Transverse colon (tissue), 4 donors: ENCODE measurements at regions not wholly inside any gene's neighbourhood (a gene's known extent, or its start where the extent isn't known, plus 50 kb on each side); places are given as distances from the start of the nearest gene placed in this dataset.

ENCODE experiments used
- DNase-seq: peaks from one replicate; pipeline ENCODE4 v3.0.0-alpha.2; 2019
- H3K27ac ChIP-seq, 4 donors: fragments of 200-600 bp; sonication (generic); 2 replicates each; pipeline ENCODE4 v1.5.1; 2016 to 2018; ENCODE audit warnings: inconsistent platforms in 4 of 4
- H3K27me3 ChIP-seq: fragments of 200-600 bp; sonication (generic); 2 replicates; pipeline ENCODE4 v1.5.1; 2017; ENCODE audit warnings: inconsistent platforms
- H3K36me3 ChIP-seq, 4 donors: fragments of 200-600 bp; sonication (generic); 2 replicates each; pipeline ENCODE4 v1.5.1; 2017 to 2019; ENCODE audit warnings: inconsistent platforms in 4 of 4
- H3K4me1 ChIP-seq, 4 donors: fragments of 200-600 bp; sonication (generic); 2 replicates each; pipeline ENCODE4 v1.5.1; 2017 to 2020; ENCODE audit warnings: inconsistent platforms in 4 of 4
- H3K4me3 ChIP-seq, 4 donors: fragments of 200-600 bp; sonication (generic); 1 replicate in 1 of 4; 2 replicates in 3 of 4; pipeline versions ENCODE4 v1.5.1 to v1.6.1; 2017 to 2019; ENCODE audit warnings: inconsistent platforms in 4 of 4
- H3K9me3 ChIP-seq, 2 donors: fragments of 200-600 bp; sonication (generic); 2 replicates each; pipeline ENCODE4 v1.5.1; 2017 to 2019; ENCODE audit warnings: inconsistent platforms in 2 of 2
- EP300 ChIP-seq: sonication (generic); formaldehyde crosslinking; IDR thresholded peaks from one replicate; pipeline ENCODE4 v1.6.1; 2017; ENCODE audit warnings: antibody characterized with exemption, low read depth
- POLR2A ChIP-seq: fragments of 450-650 bp; IDR thresholded peaks from one replicate; pipeline ENCODE4 v1.6.1; 2016; ENCODE audit warnings: antibody characterized with exemption, mild to moderate bottlenecking, moderate library complexity
- POLR2AphosphoS5 ChIP-seq, 3 donors: sonication (generic); formaldehyde crosslinking; IDR thresholded peaks; one replicate each; pipeline ENCODE4 v1.6.1; 2016; ENCODE audit warnings: antibody characterized with exemption in 3 of 3
- WGBS, 2 donors: methylation state at CpG; one replicate each; pipeline ENCODE4 v1.1.5; 2018; ENCODE audit warnings: low coverage in 1 of 2; 5-methylcytosine and 5-hydroxymethylcytosine counted together
- in situ Hi-C, 4 donors: fragments of 200-750 bp; cut with MboI; loops; one replicate each; pipeline versions ENCODE4 v1.15.0 to v1.15.1; 2017; ENCODE audit warnings: low sequenced_read_pairs in 3 of 4, low pct_ligation_motif_present in 1 of 4, low pct_unique_long_range_greater_than_20kb in 1 of 4
- intact Hi-C: fragments of 100-400 bp; cut with DNase I; formaldehyde crosslinking; loops from one replicate; pipeline ENCODE4 v1.15.1; 2023; ENCODE audit warnings: low total_unique reads
- TF ChIP-seq, protein P1 (sequence below), 5 experiments: fragments of 200-600 bp in 3 of 5; fragments of 450-650 bp in 2 of 5; sonication (generic) in 3 of 5; IDR thresholded peaks; 1 replicate in 2 of 5; 2 replicates in 3 of 5; pipeline ENCODE4 v1.5.1; 2016 to 2017; ENCODE audit warnings: antibody characterized with exemption in 5 of 5, inconsistent platforms in 3 of 5, mild to moderate bottlenecking in 2 of 5, moderate library complexity in 1 of 5

DNA sequence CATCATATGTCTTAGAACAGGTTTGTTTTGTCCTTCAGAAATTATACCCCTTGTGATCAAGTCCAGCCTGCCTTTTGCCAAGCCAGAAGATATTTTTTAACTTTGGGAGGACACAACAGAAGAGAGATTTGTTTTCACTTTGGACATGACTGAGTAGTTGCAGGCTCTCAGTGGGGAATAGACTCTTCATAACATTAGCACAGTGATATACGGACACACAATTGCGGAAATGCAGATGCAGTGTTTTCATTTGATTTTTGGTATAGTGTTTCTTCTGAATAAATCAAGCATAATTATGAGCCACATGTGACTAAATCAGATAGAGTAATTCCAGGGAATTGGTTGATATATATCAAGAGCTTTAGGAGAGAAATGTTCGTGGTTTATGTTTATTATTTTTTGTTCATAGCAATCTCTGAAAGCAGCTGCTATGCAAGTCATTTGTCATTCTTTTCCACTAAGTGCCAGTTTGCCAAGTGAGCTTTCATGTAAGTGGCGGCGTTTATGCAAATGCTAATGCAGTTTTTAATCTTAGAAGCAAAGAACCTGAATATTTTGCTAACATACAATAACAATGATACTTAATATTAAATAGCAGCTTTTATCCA lies 69.6 kb upstream of the HDAC9 start:
- Histone ChIP-seq H3K27ac (peak overlapping the region in 1 of 4 donors; percentile 11), H3K9me3 (no peaks in the 10 kb centered on the region), H3K36me3 (no peaks in the 10 kb centered on the region), H3K4me3 (no peak overlapping the region), H3K27me3 (no peaks in the 10 kb centered on the region), H3K4me1 (peaks cover 3 to 27% (median 16%) of the 10 kb centered on the region in 4 donors)
- in situ Hi-C loops: no loop called here
- intact Hi-C loops: no loop called here
- DNase-seq: no peak
- WGBS, 2 donors: 75 to 82% methylated on average over 5 of the region's 5 CpGs
- TF ChIP-seq POLR2A: no peak
- TF ChIP-seq POLR2AphosphoS5 (IDR thresholded peaks at IDR 0.05): no peak
- TF ChIP-seq EP300: no peak
- TF ChIP-seq, protein P1, sequence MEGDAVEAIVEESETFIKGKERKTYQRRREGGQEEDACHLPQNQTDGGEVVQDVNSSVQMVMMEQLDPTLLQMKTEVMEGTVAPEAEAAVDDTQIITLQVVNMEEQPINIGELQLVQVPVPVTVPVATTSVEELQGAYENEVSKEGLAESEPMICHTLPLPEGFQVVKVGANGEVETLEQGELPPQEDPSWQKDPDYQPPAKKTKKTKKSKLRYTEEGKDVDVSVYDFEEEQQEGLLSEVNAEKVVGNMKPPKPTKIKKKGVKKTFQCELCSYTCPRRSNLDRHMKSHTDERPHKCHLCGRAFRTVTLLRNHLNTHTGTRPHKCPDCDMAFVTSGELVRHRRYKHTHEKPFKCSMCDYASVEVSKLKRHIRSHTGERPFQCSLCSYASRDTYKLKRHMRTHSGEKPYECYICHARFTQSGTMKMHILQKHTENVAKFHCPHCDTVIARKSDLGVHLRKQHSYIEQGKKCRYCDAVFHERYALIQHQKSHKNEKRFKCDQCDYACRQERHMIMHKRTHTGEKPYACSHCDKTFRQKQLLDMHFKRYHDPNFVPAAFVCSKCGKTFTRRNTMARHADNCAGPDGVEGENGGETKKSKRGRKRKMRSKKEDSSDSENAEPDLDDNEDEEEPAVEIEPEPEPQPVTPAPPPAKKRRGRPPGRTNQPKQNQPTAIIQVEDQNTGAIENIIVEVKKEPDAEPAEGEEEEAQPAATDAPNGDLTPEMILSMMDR (IDR thresholded peaks at IDR 0.05): no peak

DNA sequence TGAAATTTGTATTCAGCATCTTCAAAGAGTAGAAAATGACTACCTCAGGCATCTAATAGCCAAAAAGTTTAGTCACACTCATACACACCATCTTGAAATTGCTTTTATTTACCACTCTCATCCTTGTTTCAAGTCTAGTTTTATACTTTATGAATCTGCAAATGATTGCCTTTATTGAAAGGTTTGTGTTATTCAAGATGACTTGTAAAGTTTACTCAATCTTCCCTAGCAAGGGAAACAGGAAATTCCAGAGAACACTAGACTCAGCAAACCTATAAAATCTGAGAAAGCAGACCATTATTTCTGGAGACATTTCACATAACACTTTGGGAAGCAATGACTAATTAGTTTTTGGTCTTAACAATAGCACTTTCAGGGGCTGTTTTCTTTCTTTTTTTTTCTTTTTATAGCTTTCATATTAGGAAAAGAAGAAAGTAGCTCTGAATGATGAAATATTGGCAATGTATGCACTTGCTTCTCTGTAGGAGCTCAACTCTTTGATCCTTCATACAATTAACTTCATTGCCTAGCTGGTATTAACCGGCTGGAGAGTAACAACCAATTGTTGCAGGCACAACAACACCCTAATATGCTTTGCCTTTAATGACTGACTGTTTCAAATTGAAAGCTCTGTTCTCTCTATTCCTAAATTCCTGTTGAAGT lies 68.9 kb upstream of the HDAC9 start:
- no peak overlapping the region for H3K27ac ChIP-seq
- WGBS, 2 donors: 50 to 57% methylated on average over 1 of the region's 1 CpG
- intact Hi-C loops (no loop called here), in situ Hi-C loops (no loop called here)
- H3K4me1 ChIP-seq: peaks cover 3 to 20% (median 12%) of the 10 kb centered on the region in 4 donors
- no peaks in the 10 kb centered on the region for H3K9me3 ChIP-seq
- no peak overlapping the region for H3K4me3 ChIP-seq
- no peaks in the 10 kb centered on the region for H3K36me3 ChIP-seq
- no peak for DNase-seq
- TF ChIP-seq EP300 (no peak), POLR2AphosphoS5 (IDR thresholded peaks at IDR 0.05) (no peak), POLR2A (no peak)
- TF ChIP-seq, protein P1 (IDR thresholded peaks at IDR 0.05): no peak
- H3K27me3 ChIP-seq: no peaks in the 10 kb centered on the region

DNA sequence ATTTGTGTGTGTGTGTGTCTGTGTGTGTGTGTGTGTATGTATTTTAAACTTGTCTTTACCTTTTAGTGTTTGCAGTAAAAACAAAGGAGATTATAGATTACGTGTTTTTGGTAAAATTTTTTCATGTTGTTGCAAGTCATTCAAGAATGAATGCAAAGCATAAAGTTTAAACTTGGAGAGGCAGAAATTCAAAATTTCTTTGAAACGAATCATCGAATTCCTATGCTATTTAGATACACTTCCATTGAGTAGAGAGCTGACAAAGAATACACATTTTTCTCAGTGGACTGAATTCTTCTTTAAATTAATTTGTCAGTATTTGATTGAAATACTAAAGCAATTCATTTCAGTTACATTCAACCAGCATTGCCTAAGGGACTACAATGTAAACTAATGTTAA lies 66.0 kb upstream of the HDAC9 start:
- no peaks in the 10 kb centered on the region for H3K36me3 ChIP-seq
- TF ChIP-seq, protein P1 (IDR thresholded peaks at IDR 0.05): no peak
- TF ChIP-seq POLR2A (no peak), EP300 (no peak), POLR2AphosphoS5 (IDR thresholded peaks at IDR 0.05) (no peak)
- WGBS, 2 donors: 84 to 92% methylated on average over 3 of the region's 3 CpGs
- H3K27me3 ChIP-seq: no peaks in the 10 kb centered on the region
- H3K9me3 ChIP-seq: no peaks in the 10 kb centered on the region
- no peak overlapping the region for H3K4me3 ChIP-seq
- H3K27ac ChIP-seq: no peak overlapping the region
- peaks cover 0 to 12% (median 4%) of the 10 kb centered on the region in 4 donors for H3K4me1 ChIP-seq
- in situ Hi-C loops: no loop called here
- intact Hi-C loops: no loop called here
- no peak for DNase-seq

DNA sequence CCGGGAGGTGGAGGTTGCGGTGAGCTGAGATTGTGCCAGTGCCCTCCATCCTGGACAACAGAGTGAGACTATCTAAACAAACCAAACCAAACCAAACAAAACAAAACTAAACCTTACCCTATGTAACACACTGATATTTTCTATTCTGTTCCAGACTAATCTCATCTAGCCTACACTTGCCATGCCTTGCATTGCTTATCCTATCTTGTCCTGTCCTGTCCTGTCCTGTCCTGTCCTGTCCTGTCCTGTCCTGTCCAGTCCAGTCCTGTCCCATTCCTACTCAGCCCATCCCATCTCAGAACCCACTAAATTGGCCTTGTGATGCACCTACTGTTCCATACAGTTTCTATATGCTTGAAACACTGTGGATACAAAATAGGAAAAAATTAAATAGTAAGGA lies 64.7 kb upstream of the HDAC9 start:
- 89 to 92% methylated on average over 2 of the region's 2 CpGs for WGBS, 2 donors
- in situ Hi-C loops: no loop called here
- DNase-seq: no peak
- no peak overlapping the region for H3K4me3 ChIP-seq
- H3K9me3 ChIP-seq: no peaks in the 10 kb centered on the region
- intact Hi-C loops: no loop called here
- H3K27ac ChIP-seq: no peak overlapping the region
- H3K4me1 ChIP-seq: peaks cover 0 to 12% (median 4%) of the 10 kb centered on the region in 4 donors
- TF ChIP-seq, protein P1 (IDR thresholded peaks at IDR 0.05): no peak
- TF ChIP-seq EP300 (no peak), POLR2A (no peak), POLR2AphosphoS5 (IDR thresholded peaks at IDR 0.05) (no peak)
- no peaks in the 10 kb centered on the region for H3K36me3 ChIP-seq
- H3K27me3 ChIP-seq: no peaks in the 10 kb centered on the region
